ENCODE measurements at regions not wholly inside any gene's neighbourhood (a gene's known extent, or its start where the extent isn't known, plus 50 kb on each side); places are given as distances from the start of the nearest gene placed in this dataset.

- DNase-seq = no peak
Measured at GRCh38 chr15:95471690-95472086, 858.8 kb upstream of the NR2F2 start.

DNA sequence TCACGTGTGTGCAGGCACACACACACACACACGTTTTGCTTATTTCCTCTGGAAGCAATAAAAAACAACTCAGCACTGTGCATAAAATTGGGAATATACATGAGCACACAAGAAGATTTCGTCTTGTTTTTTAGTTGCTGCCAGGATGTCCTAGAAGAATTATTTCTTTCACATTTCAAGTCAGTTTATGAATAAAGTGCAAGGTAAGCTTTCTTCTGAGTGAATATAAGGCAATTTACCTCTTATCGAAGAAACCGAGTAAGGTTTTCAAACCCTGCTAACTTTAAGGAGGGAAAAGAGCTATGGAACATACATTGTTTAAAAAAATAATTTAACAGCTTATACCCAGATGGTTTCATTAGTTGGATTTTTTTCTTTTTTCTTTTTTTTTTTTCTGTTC lies 855.4 kb upstream of the NR2F2 start:
- DNase-seq = no peak

- no peak for DNase-seq
Measured at GRCh38 chr15:95479308-95479707, 851.2 kb upstream of the NR2F2 start.

- DNase-seq = no peak
Measured at GRCh38 chr15:95485367-95485766, 845.1 kb upstream of the NR2F2 start.

DNA sequence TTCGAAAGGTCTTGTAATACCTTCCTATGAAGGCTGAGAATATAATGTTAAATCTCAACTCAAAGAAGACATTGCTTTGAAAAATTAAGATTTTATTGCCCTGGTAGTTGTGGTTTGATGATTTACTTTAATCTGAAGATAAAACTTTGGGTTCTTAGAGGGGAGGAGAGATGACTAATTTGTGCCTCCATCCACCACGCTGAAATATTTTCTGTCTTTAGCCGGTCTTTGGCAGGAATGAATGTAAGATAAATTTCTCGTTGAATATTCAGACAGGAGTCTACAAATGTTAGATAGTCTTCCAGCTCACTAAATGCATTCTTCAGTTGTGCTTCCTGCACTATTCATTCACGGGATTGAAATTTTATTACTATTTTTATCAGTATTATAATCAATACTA lies 844.3 kb upstream of the NR2F2 start:
- no peak for DNase-seq

DNA sequence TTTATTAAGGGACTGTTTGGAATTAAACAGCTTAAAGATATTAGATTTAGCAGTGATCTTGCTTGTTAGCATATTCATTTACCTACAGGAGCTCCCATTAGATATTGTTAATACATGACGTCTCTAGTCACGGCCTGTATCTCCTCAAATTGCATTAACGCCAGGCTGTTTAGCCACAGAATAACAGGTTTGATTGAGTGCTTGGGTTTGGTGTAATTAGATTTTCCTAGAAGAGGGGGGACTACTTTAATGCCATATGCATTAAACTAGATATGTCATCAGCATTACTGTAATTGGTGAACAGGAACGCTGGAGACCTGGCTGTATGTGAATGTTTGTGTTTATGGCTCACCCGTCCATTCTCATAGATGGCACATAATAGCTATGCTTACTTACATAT lies 841.4 kb upstream of the NR2F2 start:
- DNase-seq = no peak

GRCh38 chr15:95492388-95493070 lies 838.0 kb upstream of the NR2F2 start:
- no peak for DNase-seq

DNA sequence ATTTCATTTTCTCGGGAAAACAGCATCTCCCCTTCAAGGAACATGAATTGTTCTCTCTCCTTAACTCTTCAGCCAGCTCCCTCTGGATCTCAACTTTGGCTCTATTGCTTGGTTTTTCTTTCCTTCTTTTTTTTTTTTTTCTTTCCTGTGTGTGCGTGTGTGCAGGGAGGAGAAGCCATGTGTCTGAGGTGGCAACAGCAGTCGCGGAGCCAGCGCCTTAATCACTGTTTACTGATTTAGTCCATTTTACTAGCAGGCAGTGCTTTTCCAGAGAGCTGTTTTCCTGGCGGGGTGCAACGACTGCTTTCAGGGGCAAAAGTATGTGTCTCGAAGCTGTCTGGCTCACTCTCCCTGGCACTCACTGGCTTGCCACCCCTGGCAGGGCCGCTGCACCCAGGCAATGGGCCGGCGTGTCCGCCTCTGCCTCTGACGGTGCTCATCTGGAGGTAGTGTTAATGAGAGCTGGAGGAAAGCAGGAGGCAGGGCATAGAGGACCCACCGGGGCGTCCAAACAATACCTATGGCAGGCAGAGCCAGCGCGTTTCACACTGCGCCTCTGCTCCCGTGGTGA lies 835.4 kb upstream of the NR2F2 start:
- DNase-seq = no peak

- no peak for DNase-seq
Measured at GRCh38 chr15:95497634-95498033, 832.9 kb upstream of the NR2F2 start.

GRCh38 chr15:95498961-95499360 lies 831.5 kb upstream of the NR2F2 start:
- no peak for DNase-seq

- no peak for DNase-seq
Measured at GRCh38 chr15:95499397-95499796, 831.1 kb upstream of the NR2F2 start.

- no peak for DNase-seq
Measured at GRCh38 chr15:95501865-95502264, 828.6 kb upstream of the NR2F2 start.

- no peak for DNase-seq
Measured at GRCh38 chr15:95503107-95503506, 827.4 kb upstream of the NR2F2 start.

DNA sequence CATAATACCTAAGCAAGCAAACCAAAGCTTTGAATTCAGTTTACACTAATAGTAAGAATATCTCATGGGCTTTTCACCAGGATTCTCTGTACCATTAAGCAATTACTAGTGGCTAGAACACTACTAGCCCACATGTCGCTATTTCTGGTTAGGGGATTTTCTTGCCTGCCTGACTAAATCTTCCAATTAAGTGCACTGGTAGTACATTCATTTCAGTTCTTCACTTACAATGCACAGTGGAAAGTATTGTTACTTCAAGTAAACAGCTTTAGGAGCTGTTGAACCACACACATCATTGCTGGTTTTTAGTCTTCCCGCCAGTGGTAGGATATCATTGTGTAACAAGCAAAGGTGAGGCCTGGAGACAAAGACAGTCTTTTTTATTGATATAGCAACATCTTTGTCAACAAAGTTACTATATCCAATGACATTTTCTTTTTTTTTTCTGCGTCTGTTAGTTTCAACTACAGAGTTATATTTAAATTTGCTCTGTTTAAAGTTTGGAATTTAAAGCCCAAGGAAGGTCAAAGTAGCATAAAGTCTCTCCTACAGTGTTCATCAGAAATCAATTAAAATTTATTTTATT lies 826.8 kb upstream of the NR2F2 start:
- DNase-seq = no peak

GRCh38 chr15:95511671-95512070 lies 818.8 kb upstream of the NR2F2 start:
- no peak for DNase-seq

GRCh38 chr15:95512906-95513305 lies 817.6 kb upstream of the NR2F2 start:
- no peak for DNase-seq

DNA sequence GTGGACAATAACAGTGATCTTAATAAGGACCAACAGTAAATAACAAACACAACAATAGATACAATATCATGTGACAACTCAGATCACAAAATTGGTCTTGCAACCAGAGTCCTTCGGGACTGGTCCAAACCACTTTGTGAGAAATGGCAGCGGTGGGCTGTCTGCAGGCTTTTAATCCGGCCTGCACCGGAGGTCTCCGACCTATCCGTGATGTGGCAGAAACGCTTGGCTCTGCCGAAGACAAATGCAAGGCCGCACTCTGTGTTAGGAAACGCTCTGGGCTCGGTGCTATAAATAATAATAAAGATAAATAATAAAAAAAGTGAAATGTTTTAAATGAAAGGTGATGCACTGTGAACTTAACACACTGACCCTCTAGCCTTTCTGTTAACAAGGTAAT lies 810.6 kb upstream of the NR2F2 start:
- no peak for DNase-seq

DNA sequence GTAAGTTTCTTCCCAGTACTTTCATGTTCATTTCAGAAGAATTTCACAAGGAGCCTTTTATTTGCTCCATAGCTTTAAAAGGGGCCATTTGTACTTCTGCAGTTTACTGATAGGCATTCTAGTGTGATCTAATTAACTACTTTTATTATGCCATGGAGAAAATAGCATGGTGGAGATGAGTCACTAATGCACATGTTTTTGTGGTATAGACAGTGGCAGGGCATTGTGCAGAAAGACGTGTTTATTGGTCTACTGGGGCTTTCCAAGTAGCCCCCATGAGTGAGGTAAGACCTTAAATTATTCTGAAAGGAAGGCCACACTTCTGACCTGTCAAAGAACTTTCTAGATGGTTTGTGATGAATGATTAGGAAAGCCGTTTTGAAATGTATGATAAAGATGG lies 810.0 kb upstream of the NR2F2 start:
- no peak for DNase-seq

GRCh38 chr15:95520922-95521321 lies 809.6 kb upstream of the NR2F2 start:
- DNase-seq = no peak

GRCh38 chr15:95522533-95522932 lies 808.0 kb upstream of the NR2F2 start:
- DNase-seq = no peak

DNA sequence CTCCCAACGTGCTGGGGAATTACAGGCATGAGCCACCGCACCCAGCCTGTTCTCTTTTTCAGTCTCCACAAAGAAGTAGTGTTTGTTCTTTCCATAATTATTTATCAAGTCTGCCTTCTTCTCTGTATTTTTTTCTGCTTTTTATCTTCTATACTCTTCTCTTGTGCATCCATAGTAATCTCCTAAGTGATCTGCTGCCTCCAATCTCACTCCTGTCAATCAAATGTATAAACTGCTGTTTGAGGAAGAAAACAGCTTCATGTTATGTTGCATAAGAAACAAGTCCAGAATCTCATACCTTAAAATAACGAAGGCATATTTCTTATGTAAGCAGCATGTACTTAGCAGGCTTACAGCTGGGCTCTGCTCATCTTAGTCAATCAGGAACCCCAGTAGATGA lies 801.6 kb upstream of the NR2F2 start:
- no peak for DNase-seq

GRCh38 chr15:95536638-95537037 lies 793.9 kb upstream of the NR2F2 start:
- DNase-seq = no peak

GRCh38 chr15:95538693-95539092 lies 791.8 kb upstream of the NR2F2 start:
- no peak for DNase-seq

- DNase-seq = no peak
Measured at GRCh38 chr15:95541301-95541700, 789.2 kb upstream of the NR2F2 start.

Measured in stimulated activated CD4-positive, alpha-beta T cell treated with anti-CD3 and anti-CD28 coated beads, Interleukin-4, amount 100 ng/mL, for 4 hours (primary cell).